PC-9 (cell line): ENCODE measurements at regions not wholly inside any gene's neighbourhood (a gene's known extent, or its start where the extent isn't known, plus 50 kb on each side); places are given as distances from the start of the nearest gene placed in this dataset.
A peak's percentile ranks its signal among the peaks of the same experiment; 100 is the strongest.

Source experiments
- BruUV-seq: library from RNA; stranded (reverse); fragments of 400-500 nt; replicated peaks from 2 replicates; lab custom pipeline; 2021; lab: Mats Ljungman, UMichigan
- CTCF ChIA-PET: fragments of 300-600 bp; sonication (Branson Sonifier 250); formaldehyde crosslinking; loops from one replicate; lab custom pipeline; 2022; ENCODE audit warnings: antibody characterized with exemption; lab: Charles Lee
- POLR2A ChIA-PET: fragments of 300-600 bp; sonication (Branson Sonifier 250); formaldehyde crosslinking; loops from one replicate; lab custom pipeline; 2022; ENCODE audit warnings: antibody characterized with exemption; ENCODE audit not compliant: unreplicated experiment; lab: Charles Lee
- DNase-seq, 2 experiments: peaks; one replicate each; pipeline versions ENCODE4 v3.0.0 to v3.0.0-alpha.2; 2015 to 2022; ENCODE audit warnings: mixed read lengths in 1 of 2
- H2AFZ ChIP-seq: fragments of 200-600 bp; sonication (generic); 2 replicates; pipeline ENCODE4 v1.8.1; 2017; ENCODE audit warnings: antibody characterized with exemption
- H3F3A ChIP-seq: fragments of 200-600 bp; sonication (generic); 2 replicates; pipeline ENCODE4 v1.8.1; 2017; ENCODE audit warnings: antibody characterized with exemption, mild to moderate bottlenecking, low read depth; ENCODE audit not compliant: insufficient read depth
- H3K27ac ChIP-seq: fragments of 200-600 bp; sonication (generic); 2 replicates; pipeline ENCODE4 v1.6.1; 2016; ENCODE audit warnings: mixed run types
- H3K27me3 ChIP-seq: fragments of 200-600 bp; sonication (generic); 2 replicates; pipeline ENCODE4 v1.6.1; 2016; ENCODE audit warnings: low read depth, mixed run types; ENCODE audit not compliant: insufficient read depth
- H3K36me3 ChIP-seq: fragments of 200-600 bp; sonication (generic); 2 replicates; pipeline ENCODE4 v1.6.1; 2016; ENCODE audit warnings: low read depth, mixed run types
- H3K4me1 ChIP-seq: fragments of 200-600 bp; sonication (generic); replicated peaks from 2 replicates; pipeline ENCODE4 v1.6.1; 2016; ENCODE audit warnings: mixed run types; ENCODE audit not compliant: insufficient read depth
- H3K4me2 ChIP-seq: fragments of 200-600 bp; sonication (generic); 2 replicates; pipeline ENCODE4 v1.6.1; 2017; ENCODE audit warnings: mixed run types
- H3K4me3 ChIP-seq: fragments of 200-600 bp; sonication (generic); 2 replicates; pipeline ENCODE4 v1.6.1; 2016; ENCODE audit warnings: mixed run types
- H3K79me2 ChIP-seq: fragments of 200-600 bp; sonication (generic); 2 replicates; pipeline ENCODE4 v1.6.1; 2017; ENCODE audit warnings: low read depth, mixed run types
- H3K9me2 ChIP-seq: fragments of 200-600 bp; sonication (generic); 2 replicates; pipeline ENCODE4 v1.8.1; 2017; ENCODE audit warnings: mild to moderate bottlenecking; ENCODE audit not compliant: insufficient read depth
- H3K9me3 ChIP-seq: fragments of 200-600 bp; sonication (generic); 2 replicates; pipeline ENCODE4 v1.8.1; 2016; ENCODE audit warnings: low read depth; ENCODE audit not compliant: insufficient read depth
- H4K20me1 ChIP-seq: fragments of 200-600 bp; sonication (generic); 2 replicates; pipeline ENCODE4 v1.8.1; 2017; ENCODE audit not compliant: insufficient read depth
- CTCF ChIP-seq: fragments of 200-600 bp; sonication (generic); conservative IDR thresholded peaks from 2 replicates; pipeline ENCODE4 v1.6.1; 2017; ENCODE audit warnings: mixed run types, antibody characterized with exemption, mild to moderate bottlenecking, moderate library complexity
- EZH2 ChIP-seq: fragments of 200-600 bp; sonication (generic); IDR thresholded peaks from 2 replicates; pipeline ENCODE4 v1.8.0; 2017; ENCODE audit warnings: antibody characterized with exemption, low read depth
- intact Hi-C: fragments of 100-400 bp; cut with micrococcal nuclease; formaldehyde crosslinking; loops from one replicate; pipeline ENCODE4 v1.10.0; 2022; ENCODE audit not compliant: unreplicated experiment

GRCh38 chr5:173751266-173751600, 134.8 kb upstream of the BOD1 start:
- no peaks in the 10 kb centered on the region for H4K20me1 ChIP-seq
- intact Hi-C loops, result no loop called here
- H3K4me3 ChIP-seq, result no peak overlapping the region
- H3K27me3 ChIP-seq, result no peaks in the 10 kb centered on the region
- ChIA-PET CTCF (no interaction called here), POLR2A (no interaction called here)
- H3K9me3 ChIP-seq, result no peaks in the 10 kb centered on the region
- no peaks in the 10 kb centered on the region for H3K36me3 ChIP-seq
- H2AFZ ChIP-seq, result no peak overlapping the region
- no TSS peak for BruUV-seq
- H3K9me2 ChIP-seq, result no peaks in the 10 kb centered on the region
- H3K27ac ChIP-seq, result no peak overlapping the region
- DNase-seq, result no peak
- H3F3A ChIP-seq, result peaks cover 10% of the 10 kb centered on the region
- H3K4me2 ChIP-seq, result no peak overlapping the region
- no peak for TF ChIP-seq EZH2
- no peak for TF ChIP-seq CTCF
- peaks cover 9% of the 10 kb centered on the region for H3K4me1 ChIP-seq
- no peaks in the 10 kb centered on the region for H3K79me2 ChIP-seq

- TF ChIP-seq CTCF, result no peak
- TF ChIP-seq EZH2, result no peak
- POLR2A ChIA-PET, result no interaction called here
- H3K4me2 ChIP-seq, result no peak overlapping the region
These were observed 135.5 kb upstream of the CPEB4 start for GRCh38 chr5:173752653-173753052.

GRCh38 chr5:173753307-173754168, 134.6 kb upstream of the CPEB4 start:
- no peak for TF ChIP-seq CTCF
- no peak for TF ChIP-seq EZH2
- H3K9me3 ChIP-seq, result no peaks in the 10 kb centered on the region
- no peaks in the 10 kb centered on the region for H3K27me3 ChIP-seq
- H3F3A ChIP-seq, result no peaks in the 10 kb centered on the region
- intact Hi-C loops, result no loop called here
- H3K4me2 ChIP-seq, result no peak overlapping the region
- DNase-seq, result peak in 1 of 2 experiments; percentile 41
- no peaks in the 10 kb centered on the region for H3K36me3 ChIP-seq
- ChIA-PET POLR2A (no interaction called here), CTCF (no interaction called here)
- no peaks in the 10 kb centered on the region for H3K9me2 ChIP-seq
- H2AFZ ChIP-seq, result no peak overlapping the region
- no peaks in the 10 kb centered on the region for H3K79me2 ChIP-seq
- H4K20me1 ChIP-seq, result no peaks in the 10 kb centered on the region
- H3K4me3 ChIP-seq, result no peak overlapping the region
- no peak overlapping the region for H3K27ac ChIP-seq
- no peaks in the 10 kb centered on the region for H3K4me1 ChIP-seq
- no TSS peak for BruUV-seq

More at GRCh38 chr5:173752653-173753052, 135.5 kb upstream of the CPEB4 start:
- no peaks in the 10 kb centered on the region for H4K20me1 ChIP-seq
- H3K9me2 ChIP-seq, result no peaks in the 10 kb centered on the region
- H3F3A ChIP-seq, result no peaks in the 10 kb centered on the region
- no peak for DNase-seq
- no peaks in the 10 kb centered on the region for H3K36me3 ChIP-seq
- H2AFZ ChIP-seq, result no peak overlapping the region
- CTCF ChIA-PET, result no interaction called here
- H3K4me3 ChIP-seq, result no peak overlapping the region
- intact Hi-C loops, result no loop called here
- no peak overlapping the region for H3K27ac ChIP-seq
- BruUV-seq, result no TSS peak
- no peaks in the 10 kb centered on the region for H3K27me3 ChIP-seq
- no peaks in the 10 kb centered on the region for H3K79me2 ChIP-seq
- H3K4me1 ChIP-seq, result no peaks in the 10 kb centered on the region
- H3K9me3 ChIP-seq, result no peaks in the 10 kb centered on the region
